HUDEP-2 (cell line): ENCODE measurements at regions not wholly inside any gene's neighbourhood (a gene's known extent, or its start where the extent isn't known, plus 50 kb on each side); places are given as distances from the start of the nearest gene placed in this dataset.
A peak's percentile ranks its signal among the peaks of the same experiment; 100 is the strongest.
"Not testable (repeated sequence)": the region's sequence is repeated elsewhere in the genome, so short reads cannot be mapped to it uniquely, and the experiment has no call there.

Experiments
- DNase-seq, 76 experiments: peaks; one replicate each; lab custom pipeline; 2025; ENCODE audit not compliant: unreplicated experiment in 76 of 76; lab: John Stamatoyannopoulos, UW

GRCh38 chr5:100693481-100693880 lies 158.3 kb downstream of the FAM174A start:
- peak in 4 of 76 experiments; percentile 1 to 39 (median 8) for DNase-seq

DNA sequence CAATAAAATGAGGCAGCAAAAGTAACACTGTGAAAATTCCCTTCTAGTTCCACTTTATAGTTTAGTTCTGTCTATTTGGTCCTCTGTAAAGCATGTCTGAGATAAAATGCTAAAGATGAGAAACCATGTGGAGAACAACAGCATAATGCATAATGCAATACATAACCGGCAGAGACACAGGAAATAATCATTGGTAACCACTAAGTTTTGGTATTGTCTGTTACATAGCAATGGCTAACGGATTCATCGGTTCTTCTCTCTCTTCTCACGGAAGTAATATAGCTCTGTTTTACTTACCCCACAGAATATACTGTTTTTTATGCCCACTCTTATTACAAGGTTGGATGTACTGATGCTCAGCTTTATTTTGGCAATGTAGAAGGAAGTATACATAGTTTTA lies 158.9 kb downstream of the FAM174A start:
- DNase-seq, result no peak

DNA sequence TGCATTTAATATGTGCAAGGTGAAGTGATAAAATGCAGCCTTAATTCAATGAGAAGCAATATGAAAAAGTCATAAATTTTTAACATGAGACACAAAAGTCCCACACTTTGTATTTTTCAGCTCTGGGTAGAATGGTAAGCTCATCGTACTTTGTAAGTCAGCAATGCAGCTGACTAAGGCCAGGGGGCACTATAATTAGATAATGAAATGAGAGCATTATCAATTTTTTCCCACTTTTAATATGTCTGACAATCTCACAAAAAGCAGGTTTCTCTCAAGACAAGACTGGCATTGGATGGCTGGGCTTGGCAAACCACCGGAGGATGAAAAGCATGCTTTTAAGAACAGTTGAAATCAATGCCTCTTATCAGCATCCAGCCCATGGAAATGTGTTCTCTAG lies 162.8 kb downstream of the FAM174A start:
- no peak for DNase-seq

GRCh38 chr5:100706776-100707175 lies 171.6 kb downstream of the FAM174A start:
- no peak for DNase-seq

DNA sequence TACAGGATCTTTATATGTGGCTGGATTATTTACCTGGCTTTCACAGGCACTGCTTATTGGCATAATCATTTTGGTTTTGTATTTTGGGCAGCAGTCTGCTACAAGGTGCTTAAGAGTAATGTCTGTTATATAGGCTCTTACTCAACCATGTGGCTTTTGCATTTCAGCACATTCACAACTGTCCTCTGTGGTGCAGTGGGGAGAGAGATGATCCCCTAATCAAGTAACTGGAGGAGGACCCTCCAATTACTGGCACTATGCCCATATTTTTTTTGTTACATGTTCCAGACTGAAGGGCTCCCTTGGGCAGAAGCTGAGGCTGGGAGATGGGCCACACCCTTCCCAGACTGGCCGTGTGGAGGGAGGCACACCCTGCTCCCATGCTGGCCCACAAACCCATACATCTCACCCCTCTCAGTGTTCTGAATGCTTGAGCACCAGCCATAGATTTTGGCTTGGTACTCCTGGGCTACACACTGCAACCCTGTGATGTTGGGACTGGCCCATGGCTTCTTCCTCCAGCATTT lies 173.5 kb downstream of the FAM174A start:
- DNase-seq, result no peak

DNA sequence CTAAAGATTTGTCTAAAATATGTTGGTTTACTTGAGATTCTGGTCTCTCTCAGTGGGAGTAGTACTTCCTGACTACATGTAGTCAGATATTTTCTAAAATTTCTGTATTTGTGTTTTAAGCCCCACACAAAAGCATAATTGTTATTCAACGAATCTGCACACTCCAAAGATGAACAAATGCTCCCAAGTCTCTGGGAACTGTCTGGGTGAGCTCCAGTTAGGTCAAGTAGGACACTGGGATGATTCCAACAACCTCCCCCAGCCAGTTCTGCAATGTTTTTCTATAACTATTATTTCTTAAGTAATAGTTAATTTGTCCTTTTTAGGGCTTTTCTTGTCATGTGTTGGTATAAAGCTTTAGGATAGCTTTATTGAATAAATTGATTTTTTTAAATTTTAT lies 174.6 kb downstream of the FAM174A start:
- no peak for DNase-seq

- not testable (repeated sequence) for DNase-seq
These were observed 179.6 kb downstream of the FAM174A start for GRCh38 chr5:100714780-100715179.

DNA sequence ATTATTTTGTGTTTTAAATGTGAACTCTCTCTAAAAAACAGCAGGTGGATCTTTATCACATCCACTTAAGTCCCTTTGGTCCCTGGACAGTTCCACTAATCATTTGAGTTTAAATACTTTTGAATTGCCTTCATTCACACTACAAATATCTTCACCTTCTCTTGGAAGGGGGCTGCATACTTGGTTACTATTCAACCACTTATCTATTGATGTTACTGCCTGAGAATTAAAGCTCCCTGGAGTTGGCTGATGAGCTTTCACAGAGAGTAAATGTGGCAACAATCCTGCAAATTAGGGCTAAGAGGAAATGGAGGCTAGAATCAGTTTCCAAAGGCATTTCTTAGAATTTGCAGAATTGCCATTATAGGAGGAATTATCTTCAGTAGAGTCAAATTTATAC lies 180.4 kb downstream of the ST8SIA4 start:
- DNase-seq, result no peak

DNA sequence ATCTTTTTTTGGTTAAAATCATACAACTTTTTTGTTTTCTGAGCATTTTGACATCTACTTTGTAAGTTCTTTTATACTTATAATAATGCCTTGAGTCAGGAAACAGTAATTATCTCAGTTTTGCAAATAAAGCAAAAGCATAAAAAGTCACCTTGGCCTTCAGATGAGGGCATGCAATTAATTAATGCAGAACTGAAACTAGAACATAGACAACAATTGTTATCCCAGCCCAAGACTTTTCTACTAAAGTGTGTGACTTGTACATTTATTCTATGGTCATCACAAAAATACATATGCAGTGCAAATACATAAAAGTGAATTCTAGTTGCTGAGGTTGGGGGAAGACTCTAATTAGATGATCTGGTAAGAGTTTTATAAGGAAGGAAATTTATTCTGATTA lies 179.9 kb downstream of the ST8SIA4 start:
- no peak for DNase-seq

- no peak for DNase-seq
These were observed 177.0 kb downstream of the ST8SIA4 start for GRCh38 chr5:100726116-100726515.

GRCh38 chr5:100731768-100732167 lies 171.3 kb downstream of the ST8SIA4 start:
- DNase-seq, result no peak

GRCh38 chr5:100746730-100747129 lies 156.4 kb downstream of the ST8SIA4 start:
- DNase-seq, result no peak

DNA sequence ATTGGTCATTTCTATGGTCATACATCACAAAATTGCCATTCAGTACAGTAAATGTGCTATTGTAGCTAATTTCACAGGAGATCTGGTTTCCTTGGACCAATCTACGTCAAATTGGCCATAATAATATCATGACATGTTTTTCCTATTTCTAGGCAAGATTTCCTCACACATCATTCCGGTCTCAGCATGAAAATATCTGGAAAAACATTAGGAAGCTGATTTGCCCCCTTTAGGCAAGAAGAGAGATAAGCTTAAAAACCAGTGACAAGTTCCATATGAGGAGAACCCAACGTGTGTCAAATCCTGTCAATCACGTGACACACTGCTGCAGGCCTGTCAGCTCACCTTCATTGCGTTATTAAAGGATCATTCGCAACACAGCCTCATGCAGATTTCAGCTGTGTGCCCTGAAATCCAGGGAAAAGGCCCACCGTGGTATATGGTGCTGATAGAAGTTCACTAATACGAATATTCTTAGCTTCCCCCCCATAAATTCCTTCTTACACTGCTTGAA lies 153.3 kb downstream of the ST8SIA4 start:
- no peak for DNase-seq

DNA sequence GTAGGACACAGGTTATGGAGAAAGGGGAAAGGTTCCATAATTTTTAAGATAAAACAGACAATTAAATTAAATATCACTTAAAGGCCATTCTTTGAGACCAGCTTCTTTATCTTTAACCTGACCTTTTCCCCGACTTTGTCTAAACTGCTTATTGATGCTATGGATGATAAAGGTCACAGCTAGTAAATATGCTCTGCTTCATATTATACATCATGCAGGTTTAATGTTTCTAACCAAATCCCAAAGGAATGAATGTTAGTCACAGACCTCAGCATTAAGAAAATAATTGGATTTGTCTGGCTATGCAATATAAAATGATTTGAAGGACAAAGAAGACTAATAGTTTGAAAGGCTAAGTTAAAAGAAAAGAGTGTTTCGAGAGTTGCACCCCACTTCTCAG lies 147.6 kb downstream of the ST8SIA4 start:
- no peak for DNase-seq
